HUES48 (cell line): ENCODE measurements at regions not wholly inside any gene's neighbourhood (a gene's known extent, or its start where the extent isn't known, plus 50 kb on each side); places are given as distances from the start of the nearest gene placed in this dataset.
"Not testable (repeated sequence)": the region's sequence is repeated elsewhere in the genome, so short reads cannot be mapped to it uniquely, and the experiment has no call there.

ENCODE experiments used
- H3K27ac ChIP-seq: one replicate; pipeline ENCODE4 v1.7.0; 2013; ENCODE audit warnings: low read depth, low read length, inconsistent platforms
- H3K27me3 ChIP-seq: 2 replicates; pipeline ENCODE4 v1.6.1; 2013; ENCODE audit warnings: mild to moderate bottlenecking, low read length; ENCODE audit not compliant: control insufficient read depth, insufficient read depth
- H3K36me3 ChIP-seq: 2 replicates; pipeline ENCODE4 v1.6.1; 2013; ENCODE audit warnings: low read length; ENCODE audit not compliant: control insufficient read depth, insufficient read depth
- H3K4me1 ChIP-seq: 2 replicates; pipeline ENCODE4 v1.6.1; 2013; ENCODE audit warnings: mild to moderate bottlenecking, low read length; ENCODE audit not compliant: control insufficient read depth, insufficient read depth
- H3K4me3 ChIP-seq: 2 replicates; pipeline ENCODE4 v1.5.1; 2013; ENCODE audit warnings: mild to moderate bottlenecking, low read depth, low read length
- H3K9ac ChIP-seq: 2 replicates; pipeline ENCODE4 v1.6.1; 2013; ENCODE audit warnings: mild to moderate bottlenecking, low read depth, low read length, moderate library complexity
- H3K9me3 ChIP-seq: 2 replicates; pipeline ENCODE4 v1.6.1; 2013; ENCODE audit warnings: low read length; ENCODE audit not compliant: control insufficient read depth, insufficient read depth

DNA sequence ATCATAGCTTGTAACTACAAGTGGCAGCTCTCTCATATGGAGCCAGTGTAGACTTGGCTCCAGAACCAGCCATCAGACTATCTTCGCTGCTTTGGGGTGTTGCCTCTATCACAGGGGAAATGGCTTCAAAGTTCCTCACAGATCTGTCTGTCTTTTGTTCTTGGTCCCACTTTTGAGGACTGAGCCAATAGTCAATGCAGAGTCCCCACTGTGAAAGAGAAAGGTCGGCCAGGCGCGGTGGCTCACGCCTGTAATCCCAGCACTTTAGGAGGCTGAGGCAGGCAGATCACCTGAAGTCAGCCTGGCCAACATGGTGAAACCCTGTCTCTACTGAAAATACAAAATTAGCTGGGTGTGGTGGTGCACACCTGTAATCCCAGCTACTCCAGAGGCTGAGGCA is 86.9 kb upstream of the FZD7 start:
- H3K4me1 ChIP-seq, result peaks cover 32% of the 10 kb centered on the region
- H3K36me3 ChIP-seq, H3K4me3 ChIP-seq, H3K27ac ChIP-seq, H3K27me3 ChIP-seq, H3K9ac ChIP-seq, H3K9me3 ChIP-seq: not testable (repeated sequence)

DNA sequence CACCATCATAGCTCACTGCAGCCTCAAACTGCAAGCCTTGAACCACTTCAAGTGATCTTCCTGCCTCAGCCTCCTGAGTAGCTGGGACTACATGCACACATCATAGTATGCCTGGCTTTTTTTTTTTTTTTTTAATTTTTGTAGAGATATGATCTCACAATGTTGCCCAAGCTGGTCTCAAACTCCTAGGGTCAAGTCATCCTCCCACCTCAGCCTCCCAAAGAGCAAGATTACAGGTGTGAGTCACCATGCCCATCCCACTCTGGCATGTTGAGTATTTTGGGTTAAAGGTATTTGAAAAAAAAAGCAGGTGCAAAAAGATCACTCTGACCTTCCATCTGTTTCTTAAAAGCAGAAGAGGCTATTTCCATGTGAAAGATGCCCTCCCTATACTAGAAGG is 86.4 kb upstream of the FZD7 start:
- Histone ChIP-seq H3K36me3 (no peaks in the 10 kb centered on the region), H3K27me3 (no peaks in the 10 kb centered on the region), H3K4me3 (no peak overlapping the region), H3K9me3 (no peaks in the 10 kb centered on the region), H3K4me1 (peaks cover 38% of the 10 kb centered on the region), H3K9ac (no peak overlapping the region), H3K27ac (no peak overlapping the region)

DNA sequence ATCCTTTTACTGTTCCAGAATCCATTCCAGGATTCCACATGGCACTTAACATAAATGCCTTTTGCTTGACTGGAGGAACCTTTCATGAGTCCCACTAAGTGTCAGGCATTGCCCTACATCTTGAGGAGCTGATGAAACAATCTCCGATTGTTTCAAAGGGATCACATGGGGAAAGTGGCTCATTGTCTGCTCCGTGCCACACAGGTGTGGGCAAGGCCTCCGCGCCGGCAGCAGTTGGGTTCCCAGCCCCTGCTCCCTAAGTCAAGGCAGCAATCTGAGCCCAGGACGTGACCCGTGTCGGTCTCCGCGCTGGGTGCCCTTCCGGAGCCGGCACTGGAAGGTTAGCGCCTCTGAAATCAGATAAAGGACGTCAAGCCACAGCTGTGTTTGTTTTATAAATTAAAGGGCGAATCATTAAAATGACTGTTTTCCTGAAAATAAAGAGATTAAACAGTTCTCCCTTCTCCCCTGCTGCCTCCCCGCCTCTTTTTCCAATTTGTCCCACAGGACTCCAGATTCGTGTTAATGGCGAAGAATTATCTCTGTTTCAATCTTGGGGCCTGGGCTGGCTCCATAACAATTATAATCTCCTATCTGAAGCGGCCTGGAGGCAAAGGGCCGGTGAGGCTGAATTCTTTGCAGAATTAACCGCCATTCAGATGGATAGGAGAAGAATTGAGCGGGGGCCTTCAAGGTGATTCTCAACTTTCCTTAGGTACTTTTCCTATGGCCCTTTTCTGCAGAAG is 84.3 kb upstream of the FZD7 start:
- Histone ChIP-seq H3K4me1 (peaks cover 49% of the 10 kb centered on the region), H3K9me3 (no peaks in the 10 kb centered on the region), H3K36me3 (no peaks in the 10 kb centered on the region), H3K27ac (peak overlapping the region; percentile 86), H3K9ac (peak overlapping the region; percentile 58), H3K4me3 (peak overlapping the region; percentile 15; the same call in 1 of the 2 replicates), H3K27me3 (no peaks in the 10 kb centered on the region)

DNA sequence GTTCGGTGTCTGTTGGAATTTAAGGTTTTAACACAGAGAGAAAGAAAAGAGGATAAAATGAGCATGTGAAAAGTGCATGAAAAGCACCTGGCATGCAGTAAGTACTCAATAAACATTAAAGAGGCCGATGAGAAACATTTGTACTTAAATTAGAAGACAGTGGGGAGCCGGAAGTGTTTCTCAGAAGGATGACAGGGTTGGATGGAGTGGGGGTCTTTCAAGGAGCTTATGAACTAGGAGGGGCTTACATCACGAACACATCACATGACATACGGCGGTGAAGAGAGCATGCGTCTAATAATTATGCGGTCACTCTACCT is 83.8 kb upstream of the FZD7 start:
- no peak overlapping the region; the same call in 1 of the 2 replicates for H3K4me3 ChIP-seq
- H3K9me3 ChIP-seq, result no peaks in the 10 kb centered on the region
- peaks cover 49% of the 10 kb centered on the region for H3K4me1 ChIP-seq
- H3K9ac ChIP-seq, result peak overlapping the region; percentile 58
- H3K27me3 ChIP-seq, result no peaks in the 10 kb centered on the region
- H3K36me3 ChIP-seq, result no peaks in the 10 kb centered on the region
- peak overlapping the region; percentile 86 for H3K27ac ChIP-seq

DNA sequence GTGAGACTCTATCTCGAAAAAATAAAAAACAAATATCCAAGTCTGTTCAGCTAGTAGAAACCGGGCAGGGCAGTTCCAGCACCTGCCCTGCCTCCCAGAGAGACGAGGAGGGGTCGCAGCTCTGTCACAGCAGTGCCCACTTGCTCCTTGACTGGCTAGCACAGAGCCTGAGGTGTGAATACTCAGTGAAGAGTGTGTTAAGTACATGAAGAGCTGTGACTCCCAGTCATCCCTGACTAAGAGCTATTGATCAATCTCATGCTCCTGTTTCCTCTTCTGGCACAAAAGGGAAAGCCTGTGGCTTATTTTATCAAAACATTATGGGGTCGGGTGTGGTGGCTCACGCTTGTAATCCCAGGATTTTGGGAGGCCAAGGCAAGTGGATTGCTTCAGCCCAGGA is 83.0 kb upstream of the FZD7 start:
- Histone ChIP-seq H3K27ac (peak overlapping the region; percentile 86), H3K27me3 (no peaks in the 10 kb centered on the region), H3K4me1 (peaks cover 49% of the 10 kb centered on the region), H3K9ac (no peak overlapping the region), H3K36me3 (no peaks in the 10 kb centered on the region), H3K9me3 (no peaks in the 10 kb centered on the region), H3K4me3 (no peak overlapping the region)

DNA sequence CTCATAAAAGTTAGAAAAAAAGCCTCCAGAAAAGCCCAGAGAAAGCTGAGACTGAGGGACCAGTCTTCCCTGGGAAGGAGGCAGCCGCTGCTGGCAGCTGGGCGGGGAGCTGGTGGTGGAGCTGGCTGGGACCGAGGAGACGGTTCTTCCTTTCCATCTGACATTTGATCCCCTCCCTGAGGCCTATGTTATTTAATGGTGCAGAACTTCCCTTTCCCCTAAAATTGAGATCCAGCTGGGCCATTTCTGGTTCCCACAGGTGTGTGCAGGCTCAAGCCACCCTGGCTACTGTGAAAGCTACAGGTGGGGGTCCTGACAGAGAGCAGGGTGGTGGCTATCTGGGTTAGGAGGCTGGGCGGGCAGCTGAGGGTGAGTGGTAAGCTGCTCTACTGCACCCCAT is 81.5 kb upstream of the FZD7 start:
- H3K4me3 ChIP-seq, result no peak overlapping the region
- H3K4me1 ChIP-seq, result peaks cover 42% of the 10 kb centered on the region
- no peaks in the 10 kb centered on the region for H3K36me3 ChIP-seq
- no peaks in the 10 kb centered on the region for H3K27me3 ChIP-seq
- no peak overlapping the region for H3K9ac ChIP-seq
- H3K9me3 ChIP-seq, result no peaks in the 10 kb centered on the region
- H3K27ac ChIP-seq, result peak overlapping the region; percentile 21

DNA sequence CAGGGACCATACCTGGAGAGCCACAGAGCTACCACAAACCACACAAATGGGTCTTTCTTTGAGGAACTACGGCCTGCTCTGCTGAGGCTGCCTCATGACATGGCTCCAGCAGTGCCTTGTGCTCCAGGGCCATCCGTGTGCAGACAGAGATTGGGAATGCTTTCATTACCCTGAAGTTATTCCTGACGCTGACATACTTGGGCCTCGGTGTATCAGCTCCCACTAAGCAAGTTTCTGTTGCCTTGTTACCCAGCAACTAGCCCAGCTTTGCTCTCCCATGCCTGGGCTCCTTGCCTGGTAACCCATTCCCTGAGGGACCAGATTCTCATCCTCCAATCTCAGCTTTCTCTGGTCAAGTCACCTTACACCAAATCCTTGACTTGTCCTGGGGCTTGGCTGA is 80.3 kb upstream of the FZD7 start:
- Histone ChIP-seq H3K27ac (no peak overlapping the region), H3K4me1 (peaks cover 37% of the 10 kb centered on the region), H3K27me3 (no peaks in the 10 kb centered on the region), H3K9ac (no peak overlapping the region), H3K9me3 (no peaks in the 10 kb centered on the region), H3K36me3 (no peaks in the 10 kb centered on the region), H3K4me3 (no peak overlapping the region)

DNA sequence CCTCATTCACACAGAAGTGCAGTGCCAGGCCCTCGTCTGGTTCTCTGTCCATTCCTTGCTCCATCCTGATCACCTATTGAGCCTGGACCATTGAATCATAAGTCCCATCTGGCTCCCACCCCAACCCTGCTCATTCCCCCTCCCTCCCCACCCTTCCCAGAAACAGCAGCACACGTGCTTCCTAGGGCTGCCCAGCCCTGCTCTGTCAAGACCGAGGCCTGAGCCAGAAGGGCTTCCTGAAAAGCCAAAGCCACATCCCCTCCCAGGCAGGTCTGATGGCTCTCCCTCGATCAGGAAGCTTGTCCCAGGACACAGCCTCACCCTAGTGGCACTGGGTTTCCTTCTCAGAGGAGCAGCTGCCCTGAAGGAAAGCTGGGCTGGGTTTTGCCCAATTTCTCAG is 79.8 kb upstream of the FZD7 start:
- Histone ChIP-seq H3K27me3 (no peaks in the 10 kb centered on the region), H3K9ac (no peak overlapping the region), H3K9me3 (no peaks in the 10 kb centered on the region), H3K4me3 (no peak overlapping the region), H3K36me3 (no peaks in the 10 kb centered on the region), H3K27ac (no peak overlapping the region), H3K4me1 (peaks cover 32% of the 10 kb centered on the region)

DNA sequence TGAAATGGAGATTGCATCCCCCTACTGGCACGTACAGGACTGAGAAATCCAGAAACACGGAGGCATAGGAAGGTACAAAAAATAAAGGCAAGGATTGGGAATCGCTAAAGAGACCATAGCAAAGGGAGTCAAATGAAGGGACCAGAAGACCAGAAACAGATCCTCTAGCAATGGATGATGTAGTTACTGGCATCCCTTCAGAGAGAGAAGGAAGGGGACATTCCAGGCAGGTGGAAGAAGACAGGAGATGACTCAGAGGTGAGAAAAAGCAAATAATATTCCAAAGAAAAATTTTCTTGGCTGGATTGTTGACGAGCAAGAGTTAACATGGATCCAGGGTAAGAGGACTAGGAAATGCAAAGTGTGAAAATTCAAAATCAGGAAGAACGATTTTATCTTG is 78.4 kb upstream of the FZD7 start:
- no peak overlapping the region for H3K27ac ChIP-seq
- no peak overlapping the region for H3K4me3 ChIP-seq
- H3K4me1 ChIP-seq, result peaks cover 18% of the 10 kb centered on the region
- no peaks in the 10 kb centered on the region for H3K36me3 ChIP-seq
- H3K9ac ChIP-seq, result no peak overlapping the region
- H3K9me3 ChIP-seq, result no peaks in the 10 kb centered on the region
- no peaks in the 10 kb centered on the region for H3K27me3 ChIP-seq

DNA sequence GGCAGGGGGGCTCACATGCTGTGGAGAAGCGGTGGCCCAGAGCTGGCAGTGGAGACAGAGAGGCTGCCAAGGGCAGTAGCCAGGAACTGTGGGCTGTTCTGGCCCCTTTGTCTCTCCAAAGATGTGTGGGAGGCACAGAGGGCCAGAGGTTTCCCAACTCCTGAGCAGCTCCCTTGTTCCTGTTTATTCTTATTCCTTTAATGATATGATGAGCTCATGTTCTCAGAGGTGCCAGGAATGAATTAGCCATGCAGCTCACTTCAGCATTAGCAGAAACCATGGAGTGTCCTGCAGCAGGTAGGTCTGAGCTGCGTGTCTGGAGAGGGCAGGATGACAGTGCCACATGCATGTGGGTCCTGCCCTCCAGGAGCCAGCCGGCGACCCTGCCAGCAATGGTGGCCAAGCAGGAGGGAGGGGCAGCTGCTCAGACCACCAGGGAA is 77.9 kb upstream of the FZD7 start:
- no peaks in the 10 kb centered on the region for H3K36me3 ChIP-seq
- H3K4me1 ChIP-seq, result peaks cover 17% of the 10 kb centered on the region
- H3K27ac ChIP-seq, result no peak overlapping the region
- H3K4me3 ChIP-seq, result no peak overlapping the region
- H3K9ac ChIP-seq, result no peak overlapping the region
- H3K27me3 ChIP-seq, result no peaks in the 10 kb centered on the region
- H3K9me3 ChIP-seq, result no peaks in the 10 kb centered on the region

DNA sequence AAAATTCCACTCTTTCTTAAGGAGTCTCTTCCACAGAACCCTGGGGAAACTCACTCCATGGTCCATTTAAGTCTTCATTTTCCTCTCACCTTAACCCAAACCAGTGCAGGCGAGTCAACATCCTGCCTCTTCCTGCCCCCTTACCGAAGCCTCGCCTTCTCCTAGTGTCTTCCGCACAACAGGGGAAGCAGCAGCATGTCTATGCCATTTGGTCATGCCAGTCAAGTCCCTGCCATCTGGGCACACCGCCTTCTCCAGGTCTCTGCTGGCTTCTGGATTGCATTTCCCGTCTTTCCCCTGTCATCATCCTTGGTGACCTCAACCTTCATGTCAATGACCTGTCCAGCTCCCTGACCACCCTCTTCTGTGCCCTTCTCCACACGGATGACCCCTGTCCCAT is 77.3 kb upstream of the FZD7 start:
- H3K9me3 ChIP-seq, result no peaks in the 10 kb centered on the region
- no peaks in the 10 kb centered on the region for H3K27me3 ChIP-seq
- H3K36me3 ChIP-seq, result no peaks in the 10 kb centered on the region
- no peak overlapping the region for H3K9ac ChIP-seq
- no peak overlapping the region for H3K4me3 ChIP-seq
- no peak overlapping the region for H3K27ac ChIP-seq
- H3K4me1 ChIP-seq, result peaks cover 17% of the 10 kb centered on the region
